NCI-H1417 (cell line): ENCODE measurements at regions not wholly inside any gene's neighbourhood (a gene's known extent, or its start where the extent isn't known, plus 50 kb on each side); places are given as distances from the start of the nearest gene placed in this dataset.
"Not testable (repeated sequence)": the region's sequence is repeated elsewhere in the genome, so short reads cannot be mapped to it uniquely, and the experiment has no call there.

ENCODE experiments used
- DNase-seq, 3 experiments: peaks; one replicate each; lab custom pipeline; 2025; lab: John Stamatoyannopoulos, UW

GRCh38 chr20:23299673-23300050 is 50.9 kb upstream of the NXT1 start:
- DNase-seq, result no peak

- no peak for DNase-seq
These were observed 51.5 kb upstream of the NXT1 start for GRCh38 chr20:23298926-23299672.

- DNase-seq, result peak in 2 of 3 experiments; percentile 14 to 42
These were observed 52.4 kb upstream of the NXT1 start for GRCh38 chr20:23298155-23298554.

- DNase-seq, result peak in 2 of 3 experiments; percentile 12 to 53
These were observed 53.5 kb upstream of the NXT1 start for GRCh38 chr20:23296841-23297701.

- DNase-seq, result no peak
These were observed 54.7 kb upstream of the NXT1 start for GRCh38 chr20:23295934-23296333.

GRCh38 chr20:23294671-23295070 is 55.9 kb upstream of the NXT1 start:
- no peak for DNase-seq

- DNase-seq, result no peak
These were observed 56.4 kb upstream of the NXT1 start for GRCh38 chr20:23294166-23294565.

GRCh38 chr20:23293689-23294088 is 56.9 kb upstream of the NXT1 start:
- DNase-seq, result no peak

GRCh38 chr20:23292311-23292710 is 58.3 kb upstream of the NXT1 start:
- DNase-seq, result not testable (repeated sequence)

GRCh38 chr20:23291575-23292240 is 58.9 kb upstream of the NXT1 start:
- peak in 1 of 3 experiments; percentile 11 for DNase-seq

GRCh38 chr20:23290761-23291574 is 59.6 kb upstream of the NXT1 start:
- DNase-seq, result no peak

- peak in 1 of 3 experiments; percentile 14 for DNase-seq
These were observed 60.7 kb upstream of the NXT1 start for GRCh38 chr20:23289724-23290395.

GRCh38 chr20:23289249-23289648 is 61.3 kb upstream of the NXT1 start:
- DNase-seq, result no peak

- no peak for DNase-seq
These were observed 63.0 kb upstream of the NXT1 start for GRCh38 chr20:23287354-23288190.

- DNase-seq, result no peak
These were observed 64.2 kb upstream of the NXT1 start for GRCh38 chr20:23286346-23286745.

- no peak for DNase-seq
These were observed 65.1 kb upstream of the NXT1 start for GRCh38 chr20:23285536-23285935.

GRCh38 chr20:23284009-23284408 is 66.6 kb upstream of the NXT1 start:
- DNase-seq, result no peak

GRCh38 chr20:23283096-23283850 is 67.3 kb upstream of the NXT1 start:
- peak in 1 of 3 experiments; percentile 9 for DNase-seq

GRCh38 chr20:23282546-23282945 is 68.0 kb upstream of the NXT1 start:
- no peak for DNase-seq
